Psoas muscle (tissue), 7 donors: ENCODE measurements at regions not wholly inside any gene's neighbourhood (a gene's known extent, or its start where the extent isn't known, plus 50 kb on each side); places are given as distances from the start of the nearest gene placed in this dataset.

ENCODE experiments used
- ATAC-seq, 4 donors: fragments of 200-7000 bp; cut with Tn5 transposase; one replicate each; pipeline ENCODE4 v1.9.1; 2020; ENCODE audit warnings: moderate library complexity in 3 of 4, mild to moderate bottlenecking in 2 of 4
- DNase-seq, 2 donors: peaks; one replicate each; pipeline ENCODE4 v3.0.0-alpha.2; 2020
- H3K27ac ChIP-seq: fragments of 200-600 bp; one replicate; pipeline ENCODE4 v1.8.0; 2022
- H3K27me3 ChIP-seq, 3 donors: fragments of 200-600 bp in 1 of 3; one replicate each; pipeline versions ENCODE4 v1.6.1 to v1.8.0; 2013 to 2022; ENCODE audit warnings: low read length in 2 of 3, mild to moderate bottlenecking in 2 of 3, moderate library complexity in 1 of 3; ENCODE audit not compliant: insufficient read depth in 3 of 3
- H3K36me3 ChIP-seq, 2 donors: fragments of 200-600 bp in 1 of 2; one replicate each; pipeline versions ENCODE4 v1.6.1 to v1.8.0; 2013 to 2022; ENCODE audit warnings: low read depth in 1 of 2, mild to moderate bottlenecking in 1 of 2, moderate library complexity in 1 of 2; ENCODE audit not compliant: insufficient read depth in 1 of 2
- H3K4me1 ChIP-seq: fragments of 200-600 bp; one replicate; pipeline ENCODE4 v1.8.0; 2022
- H3K4me3 ChIP-seq: fragments of 200-600 bp; one replicate; pipeline ENCODE4 v1.8.0; 2022; ENCODE audit warnings: mild to moderate bottlenecking
- H3K9me3 ChIP-seq: fragments of 200-600 bp; one replicate; pipeline ENCODE4 v1.8.0; 2022
- CTCF ChIP-seq: fragments of 200-600 bp; IDR thresholded peaks from one replicate; pipeline ENCODE4 v1.8.0; 2022; ENCODE audit warnings: antibody characterized with exemption
- WGBS, 3 donors: extraction: QIAGEN DNeasy Blood & Tissue Kit; methylation state at CpG; one replicate each; pipeline versions ENCODE4 v1.1.6 to v1.1.7; 2013; 5-methylcytosine and 5-hydroxymethylcytosine counted together
- intact Hi-C, 2 donors: fragments of 100-400 bp; cut with DNase I; formaldehyde crosslinking; loops; one replicate each; pipeline versions ENCODE4 v1.11.0 to v1.14.2; 2022
- donor health status: healthy with polysubstance abuse.
- donor health status: DM: no; HTN: no; CAD: no; lungs with moderate emphysema.
- donor health status: Bipolar disorder and iron deficiency.
- donor health status: healthy.
- donor health status: DM: yes; HTN: yes; CAD: no.
- donor health status: DM: no; HTN: no; CAD: no.
- donor health status: DM: yes; HTN: yes; CAD: no.

- TF ChIP-seq CTCF, result no peak
- intact Hi-C loops, result no loop called here
- Histone ChIP-seq H3K27me3 (no peaks in the 10 kb centered on the region), H3K9me3 (no peaks in the 10 kb centered on the region), H3K4me3 (no peak overlapping the region), H3K27ac (no peak overlapping the region), H3K36me3 (no peaks in the 10 kb centered on the region), H3K4me1 (no peaks in the 10 kb centered on the region)
- DNase-seq (no peak), ATAC-seq (no peak)
- WGBS, 3 donors, result 88 to 96% (median 91%) methylated on average over 4 of the region's 4 CpGs
Measured at GRCh38 chr2:12070581-12070980, 324.1 kb downstream of the LPIN1 start.

- intact Hi-C loops, result no loop called here
- Histone ChIP-seq H3K27ac (no peak overlapping the region), H3K4me3 (no peak overlapping the region), H3K36me3 (no peaks in the 10 kb centered on the region), H3K27me3 (no peaks in the 10 kb centered on the region), H3K4me1 (no peaks in the 10 kb centered on the region), H3K9me3 (no peaks in the 10 kb centered on the region)
- no peak for DNase-seq
- ATAC-seq, result no peak
- TF ChIP-seq CTCF, result no peak
Measured at GRCh38 chr2:12071318-12071717, 324.9 kb downstream of the LPIN1 start.

- Histone ChIP-seq H3K9me3 (no peaks in the 10 kb centered on the region), H3K27me3 (no peaks in the 10 kb centered on the region), H3K27ac (no peak overlapping the region), H3K4me1 (no peaks in the 10 kb centered on the region), H3K36me3 (no peaks in the 10 kb centered on the region), H3K4me3 (no peak overlapping the region)
- 91 to 93% (median 93%) methylated on average over 6 of the region's 6 CpGs for WGBS, 3 donors
- ATAC-seq (no peak), DNase-seq (no peak)
- intact Hi-C loops, result no loop called here
- no peak for TF ChIP-seq CTCF
Measured at GRCh38 chr2:12073217-12073852, 326.9 kb downstream of the LPIN1 start.

- intact Hi-C loops, result no loop called here
- no peak for TF ChIP-seq CTCF
- Histone ChIP-seq H3K27me3 (no peaks in the 10 kb centered on the region), H3K27ac (no peak overlapping the region), H3K4me1 (no peaks in the 10 kb centered on the region), H3K9me3 (no peaks in the 10 kb centered on the region), H3K4me3 (no peak overlapping the region), H3K36me3 (no peaks in the 10 kb centered on the region)
- ATAC-seq (no peak), DNase-seq (no peak)
- 83 to 90% (median 87%) methylated on average over 7 of the region's 7 CpGs for WGBS, 3 donors
Measured at GRCh38 chr2:12074126-12074844, 327.9 kb downstream of the LPIN1 start.

GRCh38 chr2:12074845-12075217 is 328.4 kb downstream of the LPIN1 start:
- intact Hi-C loops, result no loop called here
- 74 to 84% (median 78%) methylated on average over 2 of the region's 2 CpGs for WGBS, 3 donors

More at GRCh38 chr2:12074845-12075217, 328.4 kb downstream of the LPIN1 start:
- Histone ChIP-seq H3K27ac (no peak overlapping the region), H3K4me3 (no peak overlapping the region), H3K27me3 (no peaks in the 10 kb centered on the region), H3K4me1 (no peaks in the 10 kb centered on the region), H3K9me3 (no peaks in the 10 kb centered on the region), H3K36me3 (no peaks in the 10 kb centered on the region)
- DNase-seq (no peak), ATAC-seq (no peak)
- TF ChIP-seq CTCF, result no peak
